ENCODE measurements at regions not wholly inside any gene's neighbourhood (a gene's known extent, or its start where the extent isn't known, plus 50 kb on each side); places are given as distances from the start of the nearest gene placed in this dataset.

GRCh38 chr5:133889271-133889905 lies 79.0 kb downstream of the C5orf15 start:
- Histone ChIP-seq H3K9me3 (ENCODE audit: low read length) (no peaks in the 10 kb centered on the region), H3K27ac (ENCODE audit: low read depth, low read length, poor library complexity, severe bottlenecking) (no peak overlapping the region)
- TF ChIP-seq EZH2 (IDR thresholded peaks at IDR 0.05; ENCODE audit: borderline replicate concordance, low read length): no peak
- TF ChIP-seq CTCF (IDR thresholded peaks at IDR 0.05; ENCODE audit: low read length): no peak

GRCh38 chr5:133888625-133888991 lies 79.8 kb downstream of the C5orf15 start:
- no peaks in the 10 kb centered on the region for H3K9me2 ChIP-seq (ENCODE audit: low read depth, low read length)
- no peaks in the 10 kb centered on the region for H4K20me1 ChIP-seq (ENCODE audit: insufficient read depth, low read length)
- no peak overlapping the region for H3K4me2 ChIP-seq (ENCODE audit: low read length)
- no peak for TF ChIP-seq CTCF (IDR thresholded peaks at IDR 0.05; ENCODE audit: low read length)
- no peaks in the 10 kb centered on the region for H3K9me3 ChIP-seq (ENCODE audit: low read length)
- 0 out of 2 replicates have a peak, but pooled peaks cover 6% of the 10 kb centered on the region for H3K27me3 ChIP-seq (ENCODE audit: insufficient read depth, low read length)
- H3F3A ChIP-seq (ENCODE audit: insufficient read depth, low read length): no peaks in the 10 kb centered on the region
- H3K9ac ChIP-seq (ENCODE audit: low read length): no peak overlapping the region
- no peak overlapping the region for H2AFZ ChIP-seq (ENCODE audit: low read length)
- no peak overlapping the region for H3K27ac ChIP-seq (ENCODE audit: low read depth, low read length, poor library complexity, severe bottlenecking)
- H3K4me1 ChIP-seq (ENCODE audit: insufficient read depth, low read length, severe bottlenecking): no peaks in the 10 kb centered on the region
- no peak overlapping the region for H3K4me3 ChIP-seq (ENCODE audit: low read depth, low read length, poor library complexity, severe bottlenecking)
- no peaks in the 10 kb centered on the region for H3K79me2 ChIP-seq (ENCODE audit: insufficient read depth, low read length)
- H3K36me3 ChIP-seq (ENCODE audit: insufficient read depth, low read length): no peaks in the 10 kb centered on the region

More at GRCh38 chr5:133889271-133889905, 79.0 kb downstream of the C5orf15 start:
- Histone ChIP-seq H4K20me1 (ENCODE audit: insufficient read depth, low read length) (no peaks in the 10 kb centered on the region), H3K9ac (ENCODE audit: low read length) (no peak overlapping the region), H3K27me3 (ENCODE audit: insufficient read depth, low read length) (0 out of 2 replicates have a peak, but pooled peaks cover 3% of the 10 kb centered on the region), H3K36me3 (ENCODE audit: insufficient read depth, low read length) (no peaks in the 10 kb centered on the region), H3K4me3 (ENCODE audit: low read depth, low read length, poor library complexity, severe bottlenecking) (no peak overlapping the region), H3K9me2 (ENCODE audit: low read depth, low read length) (no peaks in the 10 kb centered on the region), H3K4me2 (ENCODE audit: low read length) (no peak overlapping the region), H2AFZ (ENCODE audit: low read length) (no peak overlapping the region), H3F3A (ENCODE audit: insufficient read depth, low read length) (no peaks in the 10 kb centered on the region), H3K79me2 (ENCODE audit: insufficient read depth, low read length) (no peaks in the 10 kb centered on the region), H3K4me1 (ENCODE audit: insufficient read depth, low read length, severe bottlenecking) (no peaks in the 10 kb centered on the region)

- no peaks in the 10 kb centered on the region for H3K9me3 ChIP-seq (ENCODE audit: low read length)
- TF ChIP-seq CTCF (IDR thresholded peaks at IDR 0.05; ENCODE audit: low read length) (no peak), EZH2 (IDR thresholded peaks at IDR 0.05; ENCODE audit: borderline replicate concordance, low read length) (no peak)
- no peaks in the 10 kb centered on the region for H4K20me1 ChIP-seq (ENCODE audit: insufficient read depth, low read length)
- H3K9me2 ChIP-seq (ENCODE audit: low read depth, low read length): no peaks in the 10 kb centered on the region
- H3K36me3 ChIP-seq (ENCODE audit: insufficient read depth, low read length): no peaks in the 10 kb centered on the region
- H3K9ac ChIP-seq (ENCODE audit: low read length): no peak overlapping the region
- H3K27me3 ChIP-seq (ENCODE audit: insufficient read depth, low read length): 0 out of 2 replicates have a peak, but pooled peaks cover 6% of the 10 kb centered on the region
- H2AFZ ChIP-seq (ENCODE audit: low read length): no peak overlapping the region
- no peak overlapping the region for H3K27ac ChIP-seq (ENCODE audit: low read depth, low read length, poor library complexity, severe bottlenecking)
- H3K79me2 ChIP-seq (ENCODE audit: insufficient read depth, low read length): no peaks in the 10 kb centered on the region
- no peaks in the 10 kb centered on the region for H3K4me1 ChIP-seq (ENCODE audit: insufficient read depth, low read length, severe bottlenecking)
- no peak overlapping the region for H3K4me3 ChIP-seq (ENCODE audit: low read depth, low read length, poor library complexity, severe bottlenecking)
- H3K4me2 ChIP-seq (ENCODE audit: low read length): no peak overlapping the region
- H3F3A ChIP-seq (ENCODE audit: insufficient read depth, low read length): no peaks in the 10 kb centered on the region
Measured at GRCh38 chr5:133885566-133885965, 82.9 kb downstream of the C5orf15 start.

All from OCI-LY1 (cell line).